HG03039 (cell line): ENCODE measurements at regions not wholly inside any gene's neighbourhood (a gene's known extent, or its start where the extent isn't known, plus 50 kb on each side); places are given as distances from the start of the nearest gene placed in this dataset.

Source experiments
- ATAC-seq: cut with Tn5 transposase; IDR thresholded peaks from one replicate; pipeline ENCODE4 v1.9.1; 2021; ENCODE audit warnings: mild to moderate bottlenecking, moderate library complexity; ENCODE audit not compliant: unreplicated experiment

DNA sequence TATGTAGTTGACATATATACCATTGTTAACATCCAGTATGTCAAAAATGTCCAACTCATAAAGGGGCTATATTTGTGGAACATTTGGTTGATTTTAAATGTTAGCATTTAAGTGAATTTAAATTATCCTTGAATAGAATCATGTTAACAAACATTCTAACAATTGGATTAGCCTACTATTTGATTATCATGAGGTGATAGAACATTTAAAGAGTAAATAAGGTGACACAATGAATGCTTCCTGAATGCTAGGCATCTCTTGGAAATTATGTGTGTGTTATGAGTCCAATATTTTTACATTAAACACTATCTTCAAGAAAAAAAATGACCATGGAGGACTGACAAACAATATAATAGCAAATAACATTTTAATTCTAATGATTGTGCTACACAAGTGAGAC is 901.9 kb upstream of the AGA start:
- ATAC-seq = no peak

- no peak for ATAC-seq
Observed at GRCh38 chr4:178347111-178347510, 904.9 kb upstream of the AGA start.

- ATAC-seq = no peak
Observed at GRCh38 chr4:178349601-178350000, 907.4 kb upstream of the AGA start.

DNA sequence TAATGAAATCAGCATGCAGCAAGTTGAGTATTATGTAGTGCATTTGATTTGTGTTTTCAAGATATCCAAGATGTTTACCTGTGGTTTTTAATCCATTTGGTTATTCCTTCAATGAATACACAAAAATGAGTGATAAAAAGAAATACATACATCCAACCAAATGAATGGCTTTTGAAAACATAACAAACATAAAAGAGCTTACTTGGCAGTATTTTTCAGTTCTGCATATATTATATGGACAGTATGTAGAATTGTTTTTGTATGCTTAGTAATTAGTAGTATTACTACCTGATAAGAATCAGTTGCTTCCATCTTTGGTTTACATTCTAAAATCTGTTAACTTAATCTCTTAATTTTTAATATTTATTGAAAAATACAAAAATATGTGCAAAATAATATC is 908.9 kb upstream of the AGA start:
- no peak for ATAC-seq

DNA sequence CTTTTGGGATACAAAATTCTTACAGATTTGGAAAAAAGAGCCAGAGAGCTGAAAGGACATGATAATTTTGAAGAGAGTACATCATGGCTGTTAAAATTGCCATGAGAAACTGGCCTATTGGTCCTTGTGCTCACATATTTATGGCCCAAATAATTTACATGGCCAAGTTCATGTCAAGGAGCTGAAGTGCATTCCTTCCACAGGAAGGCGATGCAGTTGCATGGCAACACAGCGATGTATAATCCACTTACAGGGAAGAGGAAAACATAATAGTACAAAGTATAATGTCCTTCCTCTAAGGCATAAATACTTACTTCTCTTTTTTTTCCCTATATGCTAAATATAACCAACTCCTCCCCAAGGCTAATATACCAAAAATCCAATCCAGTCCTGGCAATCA is 914.5 kb upstream of the AGA start:
- ATAC-seq = no peak

GRCh38 chr4:178385481-178385880 is 943.2 kb upstream of the AGA start:
- no peak for ATAC-seq

GRCh38 chr4:178387756-178388155 is 945.5 kb upstream of the AGA start:
- no peak for ATAC-seq

DNA sequence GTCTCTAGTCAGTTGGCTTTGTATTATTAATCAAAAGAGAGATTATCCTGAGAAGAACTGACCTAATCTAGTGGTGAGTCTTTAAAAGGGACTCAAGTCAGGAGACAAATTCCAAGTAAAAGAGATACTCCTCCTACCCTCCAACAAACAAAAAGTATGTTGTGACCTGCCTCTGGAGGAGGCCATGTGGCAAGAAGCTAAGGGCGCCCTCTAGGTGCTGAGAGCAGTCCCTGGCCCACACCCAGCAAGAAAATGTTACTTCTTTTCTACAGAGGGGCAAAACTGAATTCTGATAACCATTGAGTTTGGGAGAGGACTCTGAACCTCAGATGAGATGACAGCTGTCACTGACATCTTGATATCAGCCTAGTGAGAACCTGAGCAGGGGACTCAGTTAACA is 953.6 kb upstream of the AGA start:
- ATAC-seq = no peak

- no peak for ATAC-seq
Observed at GRCh38 chr4:178412455-178412854, 970.2 kb upstream of the AGA start.

GRCh38 chr4:178414042-178414441 is 971.8 kb upstream of the AGA start:
- no peak for ATAC-seq

DNA sequence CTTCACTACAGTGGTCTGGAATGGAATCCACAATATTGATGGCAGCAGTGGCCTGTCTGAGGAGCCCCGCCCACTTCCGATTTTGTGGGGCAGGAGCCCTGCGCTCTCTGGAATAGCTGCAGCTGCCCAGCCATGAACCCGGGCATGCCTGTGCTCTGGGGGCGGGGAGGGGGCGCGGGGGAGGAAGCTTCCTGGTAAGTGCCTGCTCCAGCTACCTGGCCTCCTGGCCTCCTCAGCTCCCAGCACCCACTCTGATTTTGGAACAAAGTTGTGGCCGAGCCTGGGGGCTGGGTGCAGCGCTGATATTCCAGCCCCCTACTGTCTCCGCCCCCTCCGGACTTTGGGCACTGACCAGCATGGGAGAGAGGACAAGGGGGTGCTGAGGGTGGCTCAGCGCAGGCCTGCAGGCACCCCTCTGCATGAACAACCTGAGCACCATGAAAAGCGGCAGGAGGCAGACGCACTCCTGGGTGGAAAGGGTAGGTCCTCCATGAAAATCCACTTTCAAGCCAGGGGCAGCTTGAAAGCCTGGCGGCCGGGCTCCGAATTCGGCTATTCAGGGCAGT is 972.7 kb upstream of the AGA start:
- ATAC-seq = no peak

GRCh38 chr4:178415925-178416324 is 973.7 kb upstream of the AGA start:
- no peak for ATAC-seq

GRCh38 chr4:178423366-178423765 is 981.1 kb upstream of the AGA start:
- no peak for ATAC-seq

- ATAC-seq = no peak
Observed at GRCh38 chr4:178426871-178427270, 984.6 kb upstream of the AGA start.

GRCh38 chr4:178427663-178428062 is 985.4 kb upstream of the AGA start:
- ATAC-seq = no peak

DNA sequence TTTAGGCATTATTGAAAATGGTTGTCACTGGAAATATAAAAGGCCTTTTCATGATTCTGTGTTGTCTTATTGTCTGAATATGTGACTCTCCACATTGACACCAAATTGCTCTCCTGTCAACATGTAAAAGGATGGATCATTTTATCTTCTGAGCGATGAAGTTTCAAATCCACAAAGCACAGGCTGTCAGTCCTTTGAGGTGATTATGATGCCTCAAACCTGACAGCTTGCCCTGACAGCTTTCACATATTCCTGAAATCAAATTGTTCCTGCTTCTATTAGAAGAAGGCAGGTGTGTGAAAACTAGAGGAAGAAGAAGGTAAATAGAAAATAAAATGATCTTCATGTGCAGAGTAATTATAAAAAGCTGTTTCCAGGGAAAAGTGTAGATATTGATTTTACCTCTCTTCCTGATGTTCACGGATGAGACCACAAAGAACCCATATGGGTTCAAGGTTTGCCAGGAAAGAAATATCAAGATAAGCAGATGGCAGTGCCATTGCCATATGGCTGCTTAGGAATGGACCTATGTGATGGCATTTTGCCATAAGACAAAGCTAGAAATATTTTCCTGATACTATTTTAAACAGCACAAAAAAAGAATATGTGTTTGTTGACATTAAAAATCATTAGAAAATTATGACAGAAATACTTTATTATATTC is 1006.3 kb upstream of the AGA start:
- no peak for ATAC-seq

DNA sequence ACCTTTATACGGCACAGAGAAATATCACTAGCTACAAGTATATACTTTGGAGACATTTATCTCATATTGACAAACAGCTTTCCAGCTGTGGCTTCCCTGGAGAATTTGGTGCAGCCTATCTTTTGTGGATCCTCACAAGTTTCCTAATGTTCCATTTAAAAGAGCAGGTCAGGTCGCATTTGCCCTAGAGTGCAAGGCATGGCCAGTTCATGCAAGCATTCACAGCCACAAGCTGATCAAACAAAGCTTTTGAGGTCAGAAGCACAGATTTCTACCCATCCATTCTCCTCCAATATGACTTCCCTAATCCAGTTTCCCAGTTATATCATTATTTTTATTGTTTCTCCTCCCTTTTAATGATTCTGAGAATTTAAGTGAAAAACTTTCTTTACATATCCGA is 1008.4 kb upstream of the AGA start:
- ATAC-seq = no peak

DNA sequence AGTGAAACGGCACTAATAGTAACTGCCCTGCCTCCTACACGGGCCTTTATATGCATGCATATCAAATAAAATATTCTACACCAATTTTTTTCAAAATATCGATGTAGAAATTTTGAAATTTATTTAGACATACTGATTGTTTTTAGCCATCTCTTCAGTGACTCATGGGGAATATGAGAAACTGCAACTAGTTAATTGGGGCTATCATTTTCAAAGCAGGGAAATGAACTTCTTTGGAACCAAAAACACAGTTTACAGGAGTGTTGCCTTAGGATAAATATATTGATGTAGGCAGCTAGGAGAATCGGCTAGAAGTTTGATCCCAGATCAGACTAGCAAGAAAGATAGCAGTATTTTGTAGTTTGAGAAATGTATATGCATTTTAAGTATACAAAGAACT is 1010.8 kb upstream of the AGA start:
- no peak for ATAC-seq

DNA sequence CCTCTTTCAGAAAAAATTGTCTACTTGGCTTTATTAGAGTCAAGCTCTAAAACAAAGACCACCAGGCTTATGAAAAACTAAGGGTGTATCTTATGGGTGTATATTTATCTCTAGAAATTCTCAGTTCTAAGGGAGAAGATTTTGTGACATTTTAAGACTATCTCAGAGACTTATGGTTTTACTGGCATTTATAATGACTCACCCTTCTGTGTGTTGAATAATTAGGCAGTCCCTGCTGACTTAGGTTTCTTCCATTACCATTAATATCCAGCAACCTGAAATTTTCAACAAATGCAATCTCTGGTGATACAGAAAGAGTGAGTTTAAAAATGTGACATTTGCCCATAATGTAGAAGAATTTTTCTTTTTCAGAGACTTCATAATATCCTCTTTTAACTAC is 1015.0 kb upstream of the AGA start:
- no peak for ATAC-seq

DNA sequence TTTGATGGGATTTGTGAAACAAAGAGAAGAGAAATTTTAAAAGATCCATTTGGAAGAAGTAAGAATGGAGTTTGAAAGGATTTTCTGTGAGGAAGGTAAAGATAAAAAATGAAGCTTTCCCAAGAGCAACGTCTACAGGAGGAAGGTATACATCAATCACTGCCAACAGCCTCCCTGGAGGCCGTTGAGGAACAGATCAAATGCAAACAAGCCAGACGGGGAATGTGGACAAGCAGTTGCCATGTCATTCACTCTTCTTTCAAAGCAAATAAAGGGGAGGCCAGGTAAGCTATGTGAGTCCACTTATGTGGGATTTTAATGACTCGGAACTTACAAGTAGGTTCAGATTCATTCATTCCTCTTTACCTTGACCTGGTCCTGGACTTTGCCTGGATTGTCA is 1020.5 kb upstream of the AGA start:
- no peak for ATAC-seq

- no peak for ATAC-seq
Observed at GRCh38 chr4:178463747-178464146, 1021.5 kb upstream of the AGA start.

DNA sequence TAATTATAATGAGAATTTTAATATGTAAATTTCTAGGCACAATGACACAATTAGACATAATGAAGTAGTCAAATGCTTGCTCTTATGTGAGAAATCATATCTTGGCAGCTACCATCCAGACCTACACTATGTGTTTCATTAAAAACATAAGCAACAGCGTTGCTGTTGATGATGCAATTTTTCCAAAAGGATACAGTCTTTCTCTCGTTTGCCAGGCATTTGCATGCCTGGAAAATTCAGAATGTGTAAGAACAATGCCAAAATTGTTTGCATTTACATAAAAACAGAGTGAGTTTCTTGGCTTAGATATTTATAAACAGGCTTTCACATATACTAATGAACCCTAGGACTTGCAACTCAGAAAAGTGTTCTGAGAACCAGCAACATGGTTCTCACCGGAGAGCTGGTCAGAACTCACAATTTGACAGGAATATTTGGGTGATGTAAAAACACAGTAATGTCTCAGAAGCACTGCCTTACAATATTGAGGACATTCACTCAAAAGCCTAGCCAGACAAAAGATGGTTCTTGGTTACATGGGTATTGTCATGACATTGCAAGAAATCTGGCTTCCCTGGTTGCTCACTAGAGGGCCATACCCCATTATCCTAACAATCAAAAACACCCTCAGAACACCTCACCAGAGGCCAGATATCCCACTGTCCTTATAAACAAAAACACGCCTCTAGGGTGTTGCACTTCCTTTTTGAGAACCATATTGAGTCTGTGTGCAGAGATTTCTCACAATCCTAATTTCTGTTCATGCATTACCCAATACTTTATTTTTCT is 1029.0 kb upstream of the AGA start:
- no peak for ATAC-seq
